GM18858 (cell line): ENCODE measurements at regions not wholly inside any gene's neighbourhood (a gene's known extent, or its start where the extent isn't known, plus 50 kb on each side); places are given as distances from the start of the nearest gene placed in this dataset.

Source experiments
- ATAC-seq: cut with Tn5 transposase; IDR thresholded peaks from one replicate; pipeline ENCODE4 v1.9.1; 2021; ENCODE audit not compliant: unreplicated experiment

GRCh38 chr15:96089405-96090058, 241.0 kb upstream of the NR2F2 start:
- no peak for ATAC-seq

GRCh38 chr15:96092186-96092585, 238.3 kb upstream of the NR2F2 start:
- no peak for ATAC-seq

GRCh38 chr15:96093063-96093462, 237.4 kb upstream of the NR2F2 start:
- ATAC-seq, result no peak

- no peak for ATAC-seq
These were observed 232.8 kb upstream of the NR2F2 start for GRCh38 chr15:96097661-96098060.

GRCh38 chr15:96102631-96103030, 227.9 kb upstream of the NR2F2 start:
- ATAC-seq, result no peak

GRCh38 chr15:96106181-96106580, 224.3 kb upstream of the NR2F2 start:
- ATAC-seq, result no peak

- ATAC-seq, result no peak
These were observed 223.9 kb upstream of the NR2F2 start for GRCh38 chr15:96106628-96107027.

- no peak for ATAC-seq
These were observed 222.6 kb upstream of the NR2F2 start for GRCh38 chr15:96107916-96108315.

GRCh38 chr15:96108405-96108804, 222.1 kb upstream of the NR2F2 start:
- ATAC-seq, result no peak

GRCh38 chr15:96109820-96110219, 220.7 kb upstream of the NR2F2 start:
- no peak for ATAC-seq

- ATAC-seq, result no peak
These were observed 218.5 kb upstream of the NR2F2 start for GRCh38 chr15:96112018-96112417.

- ATAC-seq, result no peak
These were observed 214.9 kb upstream of the NR2F2 start for GRCh38 chr15:96115642-96116041.

- ATAC-seq, result no peak
These were observed 213.2 kb upstream of the NR2F2 start for GRCh38 chr15:96117270-96117669.

GRCh38 chr15:96119734-96120133, 210.8 kb upstream of the NR2F2 start:
- no peak for ATAC-seq

- ATAC-seq, result no peak
These were observed 209.2 kb upstream of the NR2F2 start for GRCh38 chr15:96121086-96121920.

- ATAC-seq, result no peak
These were observed 208.1 kb upstream of the NR2F2 start for GRCh38 chr15:96122077-96123027.

GRCh38 chr15:96123028-96123400, 207.5 kb upstream of the NR2F2 start:
- no peak for ATAC-seq

- ATAC-seq, result no peak
These were observed 206.8 kb upstream of the NR2F2 start for GRCh38 chr15:96123630-96124187.

- ATAC-seq, result no peak
These were observed 206.1 kb upstream of the NR2F2 start for GRCh38 chr15:96124436-96124835.

GRCh38 chr15:96125721-96126415, 204.6 kb upstream of the NR2F2 start:
- no peak for ATAC-seq

- no peak for ATAC-seq
These were observed 203.6 kb upstream of the NR2F2 start for GRCh38 chr15:96126859-96127258.
